MM.1S (cell line): ENCODE measurements at regions not wholly inside any gene's neighbourhood (a gene's known extent, or its start where the extent isn't known, plus 50 kb on each side); places are given as distances from the start of the nearest gene placed in this dataset.

Experiments used
- DNase-seq: peaks from one replicate; pipeline ENCODE4 v3.0.0-alpha.2; 2015
- H2AFZ ChIP-seq: fragments of 300-600 bp; sonication (generic); 2 replicates; pipeline ENCODE4 v1.6.0; 2016; ENCODE audit warnings: antibody characterized with exemption, low read length
- H3F3A ChIP-seq: fragments of 300-600 bp; sonication (generic); 2 replicates; pipeline ENCODE4 v1.6.1; 2016; ENCODE audit warnings: mild to moderate bottlenecking, antibody characterized with exemption, low read length, moderate library complexity, mixed read lengths; ENCODE audit not compliant: insufficient read depth
- H3K27ac ChIP-seq: fragments of 300-600 bp; sonication (generic); 2 replicates; pipeline ENCODE4 v1.5.1; 2016; ENCODE audit warnings: mild to moderate bottlenecking, low read length
- H3K27me3 ChIP-seq: fragments of 300-600 bp; sonication (generic); replicated peaks from 2 replicates; pipeline ENCODE4 v1.6.0; 2016; ENCODE audit warnings: low read length; ENCODE audit not compliant: insufficient read depth
- H3K36me3 ChIP-seq: fragments of 300-600 bp; sonication (generic); replicated peaks from 2 replicates; pipeline ENCODE4 v1.6.1; 2016; ENCODE audit warnings: mild to moderate bottlenecking, low read length, mixed read lengths; ENCODE audit not compliant: insufficient read depth
- H3K4me1 ChIP-seq: fragments of 300-600 bp; sonication (generic); 2 replicates; pipeline ENCODE4 v1.6.1; 2016; ENCODE audit warnings: low read length, mixed read lengths
- H3K4me2 ChIP-seq: fragments of 300-600 bp; sonication (generic); 2 replicates; pipeline ENCODE4 v1.6.0; 2016; ENCODE audit warnings: low read depth, low read length
- H3K4me3 ChIP-seq: fragments of 300-600 bp; sonication (generic); 2 replicates; pipeline ENCODE4 v1.5.1; 2016; ENCODE audit warnings: low read length, mixed read lengths
- H3K79me2 ChIP-seq: fragments of 300-600 bp; sonication (generic); 2 replicates; pipeline ENCODE4 v1.6.1; 2016; ENCODE audit warnings: mixed run types, low read length, mixed read lengths
- H3K9ac ChIP-seq: fragments of 300-600 bp; sonication (generic); 2 replicates; pipeline ENCODE4 v1.6.1; 2016; ENCODE audit warnings: low read length, mixed read lengths
- H3K9me2 ChIP-seq: fragments of 300-600 bp; sonication (generic); replicated peaks from 2 replicates; pipeline ENCODE4 v1.6.1; 2016; ENCODE audit warnings: mild to moderate bottlenecking, low read length, mixed read lengths; ENCODE audit not compliant: insufficient read depth
- H3K9me3 ChIP-seq: fragments of 300-600 bp; sonication (generic); replicated peaks from 2 replicates; pipeline ENCODE4 v1.6.1; 2016; ENCODE audit warnings: mild to moderate bottlenecking, low read length, mixed read lengths; ENCODE audit not compliant: insufficient read depth
- H4K20me1 ChIP-seq: fragments of 300-600 bp; sonication (generic); 2 replicates; pipeline ENCODE4 v1.6.1; 2016; ENCODE audit warnings: mild to moderate bottlenecking, low read length, moderate library complexity, mixed read lengths; ENCODE audit not compliant: insufficient read depth
- EZH2 ChIP-seq: fragments of 300-600 bp; sonication (generic); optimal IDR thresholded peaks from 2 replicates; pipeline ENCODE3; 2017; ENCODE audit warnings: low read depth, mild to moderate bottlenecking, antibody characterized with exemption, low read length, mixed read lengths
- EZH2phosphoT487 ChIP-seq: fragments of 300-600 bp; sonication (generic); IDR thresholded peaks from 2 replicates; pipeline ENCODE4 v1.6.1; 2018; ENCODE audit warnings: antibody characterized with exemption, low read length
- TF ChIP-seq, protein P1 (sequence below): fragments of 300-600 bp; sonication (generic); IDR thresholded peaks from 2 replicates; pipeline ENCODE4 v1.5.1; 2016; ENCODE audit warnings: antibody characterized with exemption, low read length, mixed read lengths

DNA sequence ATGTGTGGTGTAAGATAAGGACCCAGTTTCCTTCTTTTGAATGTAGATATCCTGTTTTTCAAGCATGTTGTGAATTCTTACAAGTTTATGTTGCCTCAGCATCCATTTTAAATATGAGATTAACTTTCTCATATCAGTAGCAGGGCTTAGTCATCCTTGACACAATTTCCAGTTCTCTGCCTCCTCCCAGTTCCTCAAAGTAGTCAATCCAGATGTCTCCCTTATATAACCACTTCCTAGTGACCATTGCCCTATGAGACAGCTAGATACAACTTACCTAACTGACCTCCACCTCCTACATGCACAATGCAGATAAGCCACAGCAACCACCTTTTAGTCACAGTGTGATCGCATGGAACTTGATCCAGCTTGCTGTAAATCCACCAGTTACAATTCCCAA is 269.2 kb upstream of the ZNF521 start:
- Histone ChIP-seq H4K20me1 (no peaks in the 10 kb centered on the region), H3K9ac (no peak overlapping the region), H3F3A (no peaks in the 10 kb centered on the region), H3K4me3 (no peak overlapping the region), H3K36me3 (no peaks in the 10 kb centered on the region), H3K79me2 (no peaks in the 10 kb centered on the region), H2AFZ (no peak overlapping the region), H3K27ac (no peak overlapping the region), H3K27me3 (no peaks in the 10 kb centered on the region), H3K4me1 (no peaks in the 10 kb centered on the region), H3K4me2 (no peak overlapping the region), H3K9me2 (no peaks in the 10 kb centered on the region), H3K9me3 (no peaks in the 10 kb centered on the region)
- DNase-seq = no peak
- TF ChIP-seq EZH2 = no peak
- TF ChIP-seq, protein P1, sequence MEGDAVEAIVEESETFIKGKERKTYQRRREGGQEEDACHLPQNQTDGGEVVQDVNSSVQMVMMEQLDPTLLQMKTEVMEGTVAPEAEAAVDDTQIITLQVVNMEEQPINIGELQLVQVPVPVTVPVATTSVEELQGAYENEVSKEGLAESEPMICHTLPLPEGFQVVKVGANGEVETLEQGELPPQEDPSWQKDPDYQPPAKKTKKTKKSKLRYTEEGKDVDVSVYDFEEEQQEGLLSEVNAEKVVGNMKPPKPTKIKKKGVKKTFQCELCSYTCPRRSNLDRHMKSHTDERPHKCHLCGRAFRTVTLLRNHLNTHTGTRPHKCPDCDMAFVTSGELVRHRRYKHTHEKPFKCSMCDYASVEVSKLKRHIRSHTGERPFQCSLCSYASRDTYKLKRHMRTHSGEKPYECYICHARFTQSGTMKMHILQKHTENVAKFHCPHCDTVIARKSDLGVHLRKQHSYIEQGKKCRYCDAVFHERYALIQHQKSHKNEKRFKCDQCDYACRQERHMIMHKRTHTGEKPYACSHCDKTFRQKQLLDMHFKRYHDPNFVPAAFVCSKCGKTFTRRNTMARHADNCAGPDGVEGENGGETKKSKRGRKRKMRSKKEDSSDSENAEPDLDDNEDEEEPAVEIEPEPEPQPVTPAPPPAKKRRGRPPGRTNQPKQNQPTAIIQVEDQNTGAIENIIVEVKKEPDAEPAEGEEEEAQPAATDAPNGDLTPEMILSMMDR = no peak
- no peak for TF ChIP-seq EZH2phosphoT487

DNA sequence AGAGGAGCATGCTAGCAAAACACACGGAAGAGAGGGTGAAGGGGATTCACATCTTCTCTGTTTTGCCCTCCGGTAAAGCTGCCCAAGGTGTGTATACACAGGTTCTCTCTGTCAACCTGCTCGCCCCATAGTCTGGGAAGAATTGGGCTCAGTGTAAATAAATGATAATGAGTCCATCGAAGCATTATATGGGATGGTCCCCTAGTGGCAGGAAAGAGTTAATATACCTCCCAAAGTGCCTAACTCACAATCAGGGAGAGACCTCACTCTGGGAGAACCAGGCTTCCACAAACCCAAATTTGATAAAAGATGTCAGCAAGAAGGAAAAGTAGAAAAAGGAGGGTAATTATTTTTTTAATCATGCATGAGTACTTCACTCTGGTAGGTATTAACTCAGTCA is 262.2 kb upstream of the ZNF521 start:
- no peak for DNase-seq
- no peaks in the 10 kb centered on the region for H3K9me2 ChIP-seq
- no peaks in the 10 kb centered on the region for H3K36me3 ChIP-seq
- H3K4me1 ChIP-seq = no peaks in the 10 kb centered on the region
- no peak overlapping the region for H3K4me2 ChIP-seq
- no peaks in the 10 kb centered on the region for H3K27me3 ChIP-seq
- H3K4me3 ChIP-seq = no peak overlapping the region
- no peaks in the 10 kb centered on the region for H4K20me1 ChIP-seq
- no peaks in the 10 kb centered on the region for H3F3A ChIP-seq
- no peak overlapping the region for H2AFZ ChIP-seq
- H3K79me2 ChIP-seq = no peaks in the 10 kb centered on the region
- no peaks in the 10 kb centered on the region for H3K9me3 ChIP-seq
- no peak overlapping the region for H3K27ac ChIP-seq
- no peak overlapping the region for H3K9ac ChIP-seq
- TF ChIP-seq EZH2phosphoT487 (no peak), EZH2 (no peak)
- TF ChIP-seq, protein P1 = no peak

DNA sequence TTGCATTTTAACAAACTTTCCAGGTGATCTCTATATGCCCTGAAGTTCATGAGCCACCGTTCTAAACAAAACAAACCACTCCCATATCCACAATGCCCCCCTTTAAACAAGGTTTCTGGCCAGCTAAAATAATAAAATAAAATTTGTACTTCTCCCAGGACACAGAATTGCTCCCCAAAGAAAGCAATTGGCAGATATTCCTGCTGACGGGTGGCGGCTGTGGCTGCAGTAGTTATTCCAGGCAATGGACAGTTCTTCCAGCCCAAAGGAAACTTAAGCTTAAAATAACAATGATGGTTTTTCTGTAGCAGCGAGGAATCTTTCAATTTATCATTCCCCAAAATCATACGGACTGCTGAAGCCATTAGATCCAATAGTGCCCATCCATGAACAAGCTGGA is 260.5 kb upstream of the ZNF521 start:
- Histone ChIP-seq H3K9ac (no peak overlapping the region), H3K36me3 (no peaks in the 10 kb centered on the region), H3K4me1 (no peaks in the 10 kb centered on the region), H3K4me2 (no peak overlapping the region), H3K27me3 (no peaks in the 10 kb centered on the region), H3K9me2 (no peaks in the 10 kb centered on the region), H4K20me1 (no peaks in the 10 kb centered on the region), H3K27ac (no peak overlapping the region), H2AFZ (no peak overlapping the region), H3F3A (no peaks in the 10 kb centered on the region), H3K4me3 (no peak overlapping the region), H3K9me3 (no peaks in the 10 kb centered on the region), H3K79me2 (no peaks in the 10 kb centered on the region)
- DNase-seq = no peak
- TF ChIP-seq EZH2 = no peak
- TF ChIP-seq, protein P1 = no peak
- no peak for TF ChIP-seq EZH2phosphoT487
